GM12874 (cell line): ENCODE measurements at regions not wholly inside any gene's neighbourhood (a gene's known extent, or its start where the extent isn't known, plus 50 kb on each side); places are given as distances from the start of the nearest gene placed in this dataset.

Experiments used
- TF ChIP-seq, protein P1 (sequence below): IDR thresholded peaks from 2 replicates; pipeline ENCODE4 v1.5.1; 2011; ENCODE audit warnings: low read depth, mild to moderate bottlenecking, control low read depth, low read length, moderate library complexity; ENCODE audit not compliant: insufficient read depth

DNA sequence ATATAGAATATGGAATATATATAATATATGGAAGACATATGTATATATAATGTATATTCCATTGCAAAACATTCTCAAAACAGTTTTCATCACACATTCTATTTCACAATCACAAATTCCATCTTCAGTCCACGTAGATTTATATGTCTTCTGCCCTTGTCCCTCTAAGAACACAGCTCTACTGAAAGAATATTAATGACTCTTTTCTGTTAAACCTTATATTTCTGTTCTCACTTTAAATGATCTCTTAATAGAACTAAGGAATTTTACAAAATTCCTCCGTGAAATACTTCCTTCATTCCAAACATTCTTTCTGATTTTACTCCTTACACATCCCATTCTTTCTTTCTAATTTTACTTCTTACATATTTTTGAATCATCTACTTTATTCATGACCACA is 1043.1 kb upstream of the PABPC4L start:
- TF ChIP-seq, protein P1, sequence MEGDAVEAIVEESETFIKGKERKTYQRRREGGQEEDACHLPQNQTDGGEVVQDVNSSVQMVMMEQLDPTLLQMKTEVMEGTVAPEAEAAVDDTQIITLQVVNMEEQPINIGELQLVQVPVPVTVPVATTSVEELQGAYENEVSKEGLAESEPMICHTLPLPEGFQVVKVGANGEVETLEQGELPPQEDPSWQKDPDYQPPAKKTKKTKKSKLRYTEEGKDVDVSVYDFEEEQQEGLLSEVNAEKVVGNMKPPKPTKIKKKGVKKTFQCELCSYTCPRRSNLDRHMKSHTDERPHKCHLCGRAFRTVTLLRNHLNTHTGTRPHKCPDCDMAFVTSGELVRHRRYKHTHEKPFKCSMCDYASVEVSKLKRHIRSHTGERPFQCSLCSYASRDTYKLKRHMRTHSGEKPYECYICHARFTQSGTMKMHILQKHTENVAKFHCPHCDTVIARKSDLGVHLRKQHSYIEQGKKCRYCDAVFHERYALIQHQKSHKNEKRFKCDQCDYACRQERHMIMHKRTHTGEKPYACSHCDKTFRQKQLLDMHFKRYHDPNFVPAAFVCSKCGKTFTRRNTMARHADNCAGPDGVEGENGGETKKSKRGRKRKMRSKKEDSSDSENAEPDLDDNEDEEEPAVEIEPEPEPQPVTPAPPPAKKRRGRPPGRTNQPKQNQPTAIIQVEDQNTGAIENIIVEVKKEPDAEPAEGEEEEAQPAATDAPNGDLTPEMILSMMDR = no peak

DNA sequence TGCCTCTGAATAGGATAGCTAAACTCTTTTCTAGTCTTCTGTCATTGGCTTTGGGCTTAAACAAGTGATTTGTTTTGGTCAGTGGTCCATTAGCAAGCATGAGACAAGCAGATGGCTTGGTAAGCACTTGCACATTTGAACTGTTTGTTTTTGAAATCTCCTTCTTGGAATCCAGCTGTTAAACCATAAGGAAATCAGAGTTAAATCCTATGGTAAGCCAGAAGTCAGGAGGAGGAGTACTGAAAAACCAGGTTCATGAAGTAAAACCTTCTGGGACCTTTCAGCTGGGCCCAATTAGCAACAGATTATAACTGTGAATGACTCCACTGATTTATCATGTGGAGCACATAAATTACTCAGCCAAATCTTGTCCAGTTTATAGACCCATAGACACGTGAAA is 1042.5 kb upstream of the PABPC4L start:
- TF ChIP-seq, protein P1 = no peak

DNA sequence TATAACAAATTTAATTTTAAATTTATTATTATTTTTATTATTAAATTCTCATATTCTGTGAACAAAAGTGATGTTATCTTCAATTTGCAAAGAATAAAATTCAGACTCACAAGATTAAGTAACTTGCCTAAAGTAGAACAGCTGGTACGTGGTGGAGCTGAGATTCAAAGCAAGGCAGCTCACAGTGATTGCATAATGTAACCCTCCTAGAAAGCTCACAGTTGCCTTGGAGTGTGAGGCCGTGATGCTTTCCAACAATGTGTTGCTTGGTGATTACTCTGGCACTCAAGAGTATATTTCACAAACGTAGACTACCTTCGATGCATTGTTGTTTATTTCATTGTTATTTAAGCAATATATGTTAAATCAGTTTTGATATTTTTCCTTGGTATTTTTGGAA is 1039.2 kb upstream of the PABPC4L start:
- TF ChIP-seq, protein P1 = no peak

DNA sequence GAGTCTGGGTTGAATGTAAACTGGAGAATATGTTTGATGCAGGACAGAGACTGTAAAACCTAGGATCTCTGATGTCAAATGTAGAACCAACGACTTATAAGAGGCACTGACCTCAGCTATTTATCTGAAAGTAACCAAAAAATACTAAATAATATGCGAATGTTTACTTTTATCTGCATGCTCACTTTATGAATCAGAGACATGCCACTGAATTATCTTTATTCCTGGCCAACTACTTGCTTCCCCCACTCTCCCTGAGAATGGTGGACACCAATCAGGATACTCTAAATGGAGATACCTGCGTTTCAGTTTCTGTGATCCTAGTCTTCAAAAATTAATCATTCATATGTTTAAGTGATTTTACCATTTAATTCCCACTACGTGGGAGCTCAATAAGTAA is 1038.4 kb upstream of the PABPC4L start:
- TF ChIP-seq, protein P1 = no peak

DNA sequence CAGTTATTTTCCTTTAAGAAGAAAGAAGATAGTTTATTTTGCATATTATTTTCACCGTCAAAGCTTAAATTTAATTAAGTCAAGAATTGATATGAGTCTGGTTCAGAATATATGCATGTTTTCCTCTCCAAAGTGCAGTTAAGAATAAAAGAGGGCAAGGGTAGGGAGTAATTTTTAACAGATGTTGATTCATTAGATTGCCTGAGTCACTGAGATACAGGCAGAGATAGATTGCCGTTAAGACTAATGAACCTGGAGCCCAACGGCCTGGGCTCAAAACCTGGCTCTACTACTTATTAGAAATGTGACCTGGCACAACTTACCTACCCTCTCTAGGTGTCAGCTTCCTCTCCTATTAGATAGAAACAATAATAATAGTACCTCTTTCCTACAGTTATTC is 1037.4 kb upstream of the PABPC4L start:
- TF ChIP-seq, protein P1 = no peak

DNA sequence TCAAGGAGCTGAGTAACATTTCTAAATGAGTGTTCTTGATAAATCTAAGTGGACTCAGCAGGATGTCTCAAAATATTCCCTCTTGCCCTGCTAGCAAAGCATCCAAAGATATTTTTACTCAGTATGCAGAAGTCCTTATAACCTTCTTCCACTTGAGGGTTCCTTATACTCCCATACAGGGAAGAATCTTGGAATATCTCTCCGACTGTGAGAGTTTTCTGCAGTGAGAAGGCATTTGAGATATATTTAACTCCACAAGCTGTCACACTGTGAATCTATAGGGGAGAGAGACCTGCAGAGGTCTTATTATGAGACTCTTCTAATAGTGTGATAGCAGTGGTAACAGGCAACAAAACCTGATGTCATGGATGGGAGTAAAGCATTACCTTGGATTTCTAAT is 1034.5 kb upstream of the PABPC4L start:
- TF ChIP-seq, protein P1 = no peak

DNA sequence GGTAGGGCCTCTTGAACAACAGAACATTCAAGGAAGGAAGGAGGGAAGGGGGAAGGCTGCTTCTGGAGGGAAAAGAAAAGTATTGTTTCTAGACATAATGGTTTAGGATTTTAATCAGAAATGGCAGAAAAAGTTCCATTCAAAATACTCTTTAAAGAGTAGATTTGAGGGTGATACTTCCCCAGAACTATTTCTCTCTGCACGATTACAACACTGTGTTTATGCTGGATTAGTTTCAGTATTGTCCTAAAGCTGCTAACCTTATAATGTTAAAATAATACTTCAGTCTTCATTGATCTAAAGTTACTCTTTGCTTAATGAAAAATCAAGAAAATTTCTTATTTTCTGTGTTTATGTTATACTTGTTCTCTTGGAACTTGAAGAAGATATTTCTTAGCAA is 1026.3 kb upstream of the PABPC4L start:
- TF ChIP-seq, protein P1 = no peak

DNA sequence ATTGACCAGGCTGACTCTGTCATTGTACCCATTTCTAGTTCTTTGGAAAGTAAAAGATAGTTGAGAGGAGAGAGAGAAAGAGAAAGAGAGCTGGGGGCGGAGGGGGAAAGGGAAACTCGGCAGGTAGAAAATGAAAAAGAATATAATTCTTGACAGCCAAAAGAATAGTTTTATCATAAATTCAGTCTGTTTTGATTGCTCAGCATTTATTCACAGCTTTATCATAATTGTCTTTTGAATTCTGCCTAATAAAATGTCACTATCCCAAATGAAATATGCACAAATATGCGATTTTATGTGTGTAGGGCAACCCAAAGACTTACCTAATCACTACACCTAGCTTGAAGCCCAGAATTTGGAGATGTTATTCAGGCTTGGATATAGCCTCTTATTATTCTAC is 1024.0 kb upstream of the PABPC4L start:
- TF ChIP-seq, protein P1 = no peak
